ENCODE measurements at regions not wholly inside any gene's neighbourhood (a gene's known extent, or its start where the extent isn't known, plus 50 kb on each side); places are given as distances from the start of the nearest gene placed in this dataset.

DNA sequence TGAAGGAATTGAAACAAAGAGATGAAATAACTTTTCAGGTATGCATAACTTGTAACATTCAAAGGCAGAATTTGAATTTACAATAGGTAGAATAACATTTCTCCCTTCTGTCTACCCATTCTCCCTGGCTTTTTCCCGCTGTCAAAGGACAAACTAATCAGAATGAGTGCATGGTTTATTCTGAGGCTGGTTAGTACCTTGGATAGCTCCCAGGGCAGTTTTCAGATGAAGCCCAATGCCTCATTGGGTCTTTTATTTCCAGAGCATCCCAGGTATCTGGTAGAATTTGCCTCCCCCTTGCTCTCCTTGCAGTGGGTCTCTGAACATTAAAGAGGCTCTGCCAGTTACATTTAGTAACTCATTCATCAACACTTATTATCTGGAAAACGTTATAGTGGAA lies 665.5 kb downstream of the BCKDHB start:
- ATAC-seq (ENCODE audit: insufficient read depth, low FRiP score): no peak
- no peaks in the 10 kb centered on the region for H3K27me3 ChIP-seq (ENCODE audit: control insufficient read depth in 3 of 3, insufficient read depth in 3 of 3, low read length in 2 of 3)
- WGBS, 2 donors: 21 to 22% methylated on average over 2 of the region's 2 CpGs

GRCh38 chr6:80769106-80769505 lies 662.6 kb downstream of the BCKDHB start:
- no peak for ATAC-seq (ENCODE audit: insufficient read depth, low FRiP score)

More for the DNA sequence above, 665.5 kb downstream of the BCKDHB start:
- peak in 2 of 3 donors; percentile 25 to 63 for DNase-seq
- Histone ChIP-seq H3K27ac (ENCODE audit: low read depth in 1 of 2, low read length in 1 of 2) (no peak overlapping the region), H3K9me3 (ENCODE audit: control insufficient read depth in 4 of 4, insufficient read depth in 3 of 4, low read length in 3 of 4) (no peaks in the 10 kb centered on the region), H3K36me3 (ENCODE audit: control insufficient read depth in 4 of 4, insufficient read depth in 4 of 4, low read length in 4 of 4) (no peaks in the 10 kb centered on the region), H3K9ac (ENCODE audit: insufficient read depth in 1 of 2, low read length in 2 of 2) (no peak overlapping the region), H3K4me3 (no peak overlapping the region), H3K4me1 (ENCODE audit: control insufficient read depth in 5 of 5, insufficient read depth in 5 of 5, low read length in 5 of 5) (no peaks in the 10 kb centered on the region)
- TF ChIP-seq CTCF (IDR thresholded peaks at IDR 0.05; ENCODE audit: control extremely low read depth, extremely low read depth): no peak

DNA sequence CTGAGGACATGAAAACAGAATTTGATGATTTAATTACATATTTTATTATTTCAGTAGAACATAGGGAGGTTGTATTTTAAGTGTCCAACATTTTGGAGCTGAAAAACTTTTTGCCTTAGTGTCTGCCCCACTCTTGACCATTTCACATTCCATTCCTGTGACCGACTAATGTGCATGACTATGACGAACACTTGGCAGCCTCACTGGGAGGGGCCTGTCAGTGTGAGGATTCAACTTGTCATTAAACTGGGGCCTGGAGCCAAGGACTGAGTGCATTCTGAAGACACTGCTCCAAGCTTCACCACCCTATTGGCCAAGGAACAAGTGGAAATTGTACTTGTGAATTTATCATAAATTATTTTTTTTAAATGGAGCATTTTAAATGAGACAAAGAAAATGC lies 661.3 kb downstream of the BCKDHB start:
- no peaks in the 10 kb centered on the region for H3K36me3 ChIP-seq (ENCODE audit: control insufficient read depth in 4 of 4, insufficient read depth in 4 of 4, low read length in 4 of 4)
- H3K4me1 ChIP-seq (ENCODE audit: control insufficient read depth in 5 of 5, insufficient read depth in 5 of 5, low read length in 5 of 5): no peaks in the 10 kb centered on the region
- no peaks in the 10 kb centered on the region for H3K27me3 ChIP-seq (ENCODE audit: control insufficient read depth in 3 of 3, insufficient read depth in 3 of 3, low read length in 2 of 3)
- no peak overlapping the region for H3K4me3 ChIP-seq
- no peak for TF ChIP-seq CTCF (IDR thresholded peaks at IDR 0.05; ENCODE audit: control extremely low read depth, extremely low read depth)
- H3K9ac ChIP-seq (ENCODE audit: insufficient read depth in 1 of 2, low read length in 2 of 2): no peak overlapping the region
- no peak for ATAC-seq (ENCODE audit: insufficient read depth, low FRiP score)
- peak in 1 of 3 donors; percentile 4 for DNase-seq
- WGBS, 2 donors: 61 to 67% methylated on average over 2 of the region's 2 CpGs
- no peak overlapping the region for H3K27ac ChIP-seq (ENCODE audit: low read depth in 1 of 2, low read length in 1 of 2)
- no peaks in the 10 kb centered on the region for H3K9me3 ChIP-seq (ENCODE audit: control insufficient read depth in 4 of 4, insufficient read depth in 3 of 4, low read length in 3 of 4)

More at GRCh38 chr6:80769106-80769505, 662.6 kb downstream of the BCKDHB start:
- Histone ChIP-seq H3K36me3 (ENCODE audit: control insufficient read depth in 4 of 4, insufficient read depth in 4 of 4, low read length in 4 of 4) (no peaks in the 10 kb centered on the region), H3K4me1 (ENCODE audit: control insufficient read depth in 5 of 5, insufficient read depth in 5 of 5, low read length in 5 of 5) (no peaks in the 10 kb centered on the region), H3K4me3 (no peak overlapping the region), H3K9me3 (ENCODE audit: control insufficient read depth in 4 of 4, insufficient read depth in 3 of 4, low read length in 3 of 4) (no peaks in the 10 kb centered on the region), H3K27ac (ENCODE audit: low read depth in 1 of 2, low read length in 1 of 2) (no peak overlapping the region), H3K27me3 (ENCODE audit: control insufficient read depth in 3 of 3, insufficient read depth in 3 of 3, low read length in 2 of 3) (no peaks in the 10 kb centered on the region), H3K9ac (ENCODE audit: insufficient read depth in 1 of 2, low read length in 2 of 2) (no peak overlapping the region)
- 44 to 61% methylated on average over 1 of the region's 1 CpG for WGBS, 2 donors
- DNase-seq: no peak
- TF ChIP-seq CTCF (IDR thresholded peaks at IDR 0.05; ENCODE audit: control extremely low read depth, extremely low read depth): no peak

GRCh38 chr6:80744213-80744612 lies 637.7 kb downstream of the BCKDHB start:
- ATAC-seq (ENCODE audit: insufficient read depth, low FRiP score) (no peak), DNase-seq (no peak)
- Histone ChIP-seq H3K27me3 (ENCODE audit: control insufficient read depth in 3 of 3, insufficient read depth in 3 of 3, low read length in 2 of 3) (no peaks in the 10 kb centered on the region), H3K27ac (ENCODE audit: low read depth in 1 of 2, low read length in 1 of 2) (no peak overlapping the region), H3K4me3 (no peak overlapping the region), H3K36me3 (ENCODE audit: control insufficient read depth in 4 of 4, insufficient read depth in 4 of 4, low read length in 4 of 4) (no peaks in the 10 kb centered on the region), H3K9me3 (ENCODE audit: control insufficient read depth in 4 of 4, insufficient read depth in 3 of 4, low read length in 3 of 4) (no peaks in the 10 kb centered on the region), H3K9ac (ENCODE audit: insufficient read depth in 1 of 2, low read length in 2 of 2) (no peak overlapping the region), H3K4me1 (ENCODE audit: control insufficient read depth in 5 of 5, insufficient read depth in 5 of 5, low read length in 5 of 5) (no peaks in the 10 kb centered on the region)
- TF ChIP-seq CTCF (IDR thresholded peaks at IDR 0.05; ENCODE audit: control extremely low read depth, extremely low read depth): no peak

Data from lung (tissue), 11 donors.